GM23338 (cell line): ENCODE measurements at regions not wholly inside any gene's neighbourhood (a gene's known extent, or its start where the extent isn't known, plus 50 kb on each side); places are given as distances from the start of the nearest gene placed in this dataset.

Source experiments
- ATAC-seq: fragments of 200-7000 bp; cut with Tn5 transposase; 3 replicates; pipeline ENCODE4 v1.9.1; 2020
- DNase-seq: peaks from one replicate; pipeline ENCODE4 v3.0.0-alpha.2; 2015; ENCODE audit warnings: low spot score
- H2AFZ ChIP-seq: fragments of 200-600 bp; sonication (generic); 2 replicates; pipeline ENCODE4 v1.8.0; 2016; ENCODE audit warnings: antibody characterized with exemption, mild to moderate bottlenecking, moderate library complexity
- H3F3A ChIP-seq: fragments of 200-600 bp; sonication (generic); replicated peaks from 2 replicates; pipeline ENCODE4 v1.8.0; 2017; ENCODE audit warnings: antibody characterized with exemption, mixed run types, low read depth
- H3K27ac ChIP-seq: fragments of 200-600 bp; sonication (generic); 2 replicates; pipeline ENCODE4 v1.6.1; 2016; ENCODE audit warnings: low read depth
- H3K27me3 ChIP-seq: fragments of 200-600 bp; sonication (generic); 2 replicates; pipeline ENCODE4 v1.8.0; 2016; ENCODE audit warnings: mild to moderate bottlenecking, mixed run types, moderate library complexity; ENCODE audit not compliant: insufficient read depth
- H3K36me3 ChIP-seq: fragments of 200-600 bp; sonication (generic); 2 replicates; pipeline ENCODE4 v1.8.0; 2016; ENCODE audit warnings: mild to moderate bottlenecking; ENCODE audit not compliant: insufficient read depth
- H3K4me1 ChIP-seq: fragments of 200-600 bp; sonication (generic); 2 replicates; pipeline ENCODE4 v1.8.0; 2016; ENCODE audit warnings: mild to moderate bottlenecking, moderate library complexity; ENCODE audit not compliant: insufficient read depth
- H3K4me2 ChIP-seq: fragments of 200-600 bp; sonication (generic); 2 replicates; pipeline ENCODE4 v1.7.1; 2017; ENCODE audit warnings: mixed run types
- H3K4me3 ChIP-seq: fragments of 200-600 bp; sonication (generic); 2 replicates; pipeline ENCODE4 v1.6.1; 2016; ENCODE audit warnings: mixed run types
- H3K79me2 ChIP-seq: fragments of 200-600 bp; sonication (generic); replicated peaks from 2 replicates; pipeline ENCODE4 v1.8.0; 2017; ENCODE audit warnings: mild to moderate bottlenecking; ENCODE audit not compliant: insufficient read depth
- H3K9me2 ChIP-seq: fragments of 200-600 bp; sonication (generic); 2 replicates; pipeline ENCODE4 v1.8.0; 2017; ENCODE audit not compliant: insufficient read depth
- H4K20me1 ChIP-seq: fragments of 200-600 bp; sonication (generic); replicated peaks from 2 replicates; pipeline ENCODE4 v1.8.0; 2017; ENCODE audit warnings: mild to moderate bottlenecking; ENCODE audit not compliant: insufficient read depth
- H3K27ac Mint-ChIP-seq: 2 replicates; pipeline ENCODE4 v1.8.0; 2020; ENCODE audit warnings: inconsistent platforms, mild to moderate bottlenecking, moderate library complexity, mixed read lengths
- H3K27me3 Mint-ChIP-seq: 3 replicates; pipeline ENCODE4 v1.8.0; 2022; ENCODE audit warnings: low read depth, mild to moderate bottlenecking, moderate library complexity, mixed read lengths, inconsistent platforms; ENCODE audit not compliant: insufficient read depth, poor library complexity
- H3K36me3 Mint-ChIP-seq: 3 replicates; pipeline ENCODE4 v1.8.0; 2021; ENCODE audit warnings: low read depth, mild to moderate bottlenecking, inconsistent platforms, moderate library complexity, mixed read lengths
- H3K4me1 Mint-ChIP-seq: 3 replicates; pipeline ENCODE4 v1.8.0; 2020; ENCODE audit warnings: mild to moderate bottlenecking, inconsistent platforms, mixed read lengths
- H3K4me3 Mint-ChIP-seq: 3 replicates; pipeline ENCODE4 v1.8.0; 2021; ENCODE audit warnings: moderate library complexity, mild to moderate bottlenecking, inconsistent platforms, mixed read lengths
- H3K9me3 Mint-ChIP-seq: 3 replicates; pipeline ENCODE4 v1.8.0; 2020; ENCODE audit warnings: moderate library complexity, mild to moderate bottlenecking, inconsistent platforms, mixed read lengths
- CREB1 ChIP-seq: fragments of 250-450 bp; sonication (Bioruptor Pico); IDR thresholded peaks from 2 replicates; pipeline ENCODE4 v1.5.0; 2020; ENCODE audit warnings: low read depth, mild to moderate bottlenecking, moderate library complexity
- CTCF ChIP-seq, 2 experiments: fragments of 200-600 bp in 1 of 2; sonication (generic) in 1 of 2; conservative IDR thresholded peaks; 2 replicates each; pipeline versions ENCODE4 v1.5.1 to v1.6.1; 2016 to 2017; ENCODE audit warnings: antibody characterized with exemption in 2 of 2, low read depth in 2 of 2, mild to moderate bottlenecking in 2 of 2, moderate library complexity in 1 of 2
- EZH2 ChIP-seq: fragments of 200-600 bp; sonication (generic); IDR thresholded peaks from one replicate; pipeline ENCODE4 v1.8.0; 2017; ENCODE audit warnings: antibody characterized with exemption, mild to moderate bottlenecking, low read depth; ENCODE audit not compliant: unreplicated experiment
- EZH2phosphoT487 ChIP-seq: fragments of 200-600 bp; sonication (generic); IDR thresholded peaks from one replicate; pipeline ENCODE4 v1.8.1; 2018; ENCODE audit warnings: antibody characterized with exemption; ENCODE audit not compliant: unreplicated experiment
- JUNB ChIP-seq: IDR thresholded peaks from one replicate; pipeline ENCODE4 v1.6.1; 2016; ENCODE audit warnings: antibody characterized with exemption; ENCODE audit not compliant: unreplicated experiment
- NANOG ChIP-seq: IDR thresholded peaks from 2 replicates; pipeline ENCODE4 v1.6.1; 2016; ENCODE audit warnings: antibody characterized with exemption, borderline replicate concordance
- POLR2AphosphoS5 ChIP-seq: IDR thresholded peaks from 2 replicates; pipeline ENCODE4 v1.6.1; 2016; ENCODE audit warnings: antibody characterized with exemption, low read depth
- STAT1 ChIP-seq: IDR thresholded peaks from one replicate; pipeline ENCODE4 v1.6.1; 2016; ENCODE audit warnings: antibody characterized with exemption; ENCODE audit not compliant: unreplicated experiment
- ZNF331 ChIP-seq: fragments of 250-450 bp; sonication (Bioruptor Pico); IDR thresholded peaks from 2 replicates; pipeline ENCODE4 v1.5.0; 2020; ENCODE audit warnings: low read depth, mild to moderate bottlenecking, moderate library complexity
- TF ChIP-seq, protein P1 (sequence below): IDR thresholded peaks from 2 replicates; pipeline ENCODE4 v1.6.1; 2016; ENCODE audit warnings: antibody characterized with exemption

- no peak overlapping the region for H3K4me3 Mint-ChIP-seq
- no peak overlapping the region for H3K4me3 ChIP-seq
- no peak overlapping the region for H3K27ac Mint-ChIP-seq
Measured at GRCh38 chr3:135699741-135700140, 265.8 kb upstream of the PPP2R3A start.

GRCh38 chr3:135706758-135707375 lies 258.7 kb upstream of the PPP2R3A start:
- Mint-ChIP-seq H3K27ac (no peak overlapping the region), H3K4me3 (no peak overlapping the region), H3K4me1 (no peaks in the 10 kb centered on the region), H3K9me3 (peaks cover 3% of the 10 kb centered on the region), H3K27me3 (peaks cover 3% of the 10 kb centered on the region), H3K36me3 (peaks cover under 1% of the 10 kb centered on the region; the same call in 1 of the 3 replicates)
- TF ChIP-seq CTCF (conservative IDR thresholded peaks at IDR 0.05; ENCODE audit: low read depth in 2 of 2): no peak
- TF ChIP-seq, protein P1, sequence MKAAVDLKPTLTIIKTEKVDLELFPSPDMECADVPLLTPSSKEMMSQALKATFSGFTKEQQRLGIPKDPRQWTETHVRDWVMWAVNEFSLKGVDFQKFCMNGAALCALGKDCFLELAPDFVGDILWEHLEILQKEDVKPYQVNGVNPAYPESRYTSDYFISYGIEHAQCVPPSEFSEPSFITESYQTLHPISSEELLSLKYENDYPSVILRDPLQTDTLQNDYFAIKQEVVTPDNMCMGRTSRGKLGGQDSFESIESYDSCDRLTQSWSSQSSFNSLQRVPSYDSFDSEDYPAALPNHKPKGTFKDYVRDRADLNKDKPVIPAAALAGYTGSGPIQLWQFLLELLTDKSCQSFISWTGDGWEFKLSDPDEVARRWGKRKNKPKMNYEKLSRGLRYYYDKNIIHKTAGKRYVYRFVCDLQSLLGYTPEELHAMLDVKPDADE: no peak
- ATAC-seq: no peak
- Histone ChIP-seq H3K79me2 (no peaks in the 10 kb centered on the region), H3K27me3 (no peaks in the 10 kb centered on the region), H3K9me2 (0 out of 2 replicates have a peak, but pooled peaks cover 3% of the 10 kb centered on the region), H3K36me3 (no peaks in the 10 kb centered on the region), H3K27ac (no peak overlapping the region), H4K20me1 (no peaks in the 10 kb centered on the region), H3F3A (no peaks in the 10 kb centered on the region), H3K4me3 (no peak overlapping the region), H2AFZ (no peak overlapping the region), H3K4me1 (no peaks in the 10 kb centered on the region), H3K4me2 (no peak overlapping the region)
- DNase-seq: no peak

More at GRCh38 chr3:135699741-135700140, 265.8 kb upstream of the PPP2R3A start:
- Histone ChIP-seq H3K36me3 (no peaks in the 10 kb centered on the region), H3K79me2 (no peaks in the 10 kb centered on the region), H3F3A (no peaks in the 10 kb centered on the region), H4K20me1 (no peaks in the 10 kb centered on the region), H3K4me1 (no peaks in the 10 kb centered on the region), H3K4me2 (no peak overlapping the region), H3K27me3 (no peaks in the 10 kb centered on the region), H2AFZ (no peak overlapping the region), H3K27ac (no peak overlapping the region), H3K9me2 (peaks cover 5% of the 10 kb centered on the region; the same call in 1 of the 2 replicates)
- Mint-ChIP-seq H3K4me1 (no peaks in the 10 kb centered on the region; the same call in 2 of the 3 replicates), H3K9me3 (no peaks in the 10 kb centered on the region), H3K36me3 (no peaks in the 10 kb centered on the region), H3K27me3 (no peaks in the 10 kb centered on the region)
- no peak for TF ChIP-seq POLR2AphosphoS5
- TF ChIP-seq EZH2: no peak
- no peak for TF ChIP-seq JUNB
- TF ChIP-seq CTCF (conservative IDR thresholded peaks at IDR 0.05; ENCODE audit: low read depth in 2 of 2): no peak
- TF ChIP-seq NANOG: no peak
- no peak for TF ChIP-seq EZH2phosphoT487
- TF ChIP-seq ZNF331 (CRISPR knock-in tag): no peak
- TF ChIP-seq STAT1: no peak
- no peak for TF ChIP-seq CREB1 (CRISPR knock-in tag)
- ATAC-seq: no peak
- no peak for DNase-seq
